WERI-Rb-1 (cell line): ENCODE measurements at regions not wholly inside any gene's neighbourhood (a gene's known extent, or its start where the extent isn't known, plus 50 kb on each side); places are given as distances from the start of the nearest gene placed in this dataset.

Source experiments
- DNase-seq: peaks from one replicate; pipeline ENCODE4 v3.0.0-alpha.2; 2020
- H3K27ac ChIP-seq: fragments of 250-450 bp; sonication (Bioruptor Pico); 2 replicates; pipeline ENCODE4 v1.5.1; 2020; ENCODE audit warnings: mild to moderate bottlenecking, moderate library complexity
- H3K27me3 ChIP-seq: fragments of 250-450 bp; sonication (Bioruptor Pico); 2 replicates; pipeline ENCODE4 v1.5.1; 2021; ENCODE audit warnings: mild to moderate bottlenecking, low read depth, moderate library complexity; ENCODE audit not compliant: insufficient read depth, severe bottlenecking
- H3K36me3 ChIP-seq: fragments of 250-450 bp; sonication (Bioruptor Pico); 2 replicates; pipeline ENCODE4 v1.5.1; 2020; ENCODE audit warnings: mild to moderate bottlenecking, moderate library complexity
- H3K4me3 ChIP-seq: 2 replicates; pipeline ENCODE4 v1.5.1; 2011; ENCODE audit warnings: low read depth, mild to moderate bottlenecking, control low read depth, low read length
- H3K9me3 ChIP-seq: fragments of 250-450 bp; sonication (Bioruptor Pico); 2 replicates; pipeline ENCODE4 v1.5.1; 2021; ENCODE audit warnings: mild to moderate bottlenecking, moderate library complexity; ENCODE audit not compliant: severe bottlenecking
- CTCF ChIP-seq: IDR thresholded peaks from 2 replicates; pipeline ENCODE4 v1.5.1; 2011; ENCODE audit warnings: low read depth, mild to moderate bottlenecking, control low read depth, inconsistent platforms, low read length

- TF ChIP-seq CTCF, result no peak
- Histone ChIP-seq H3K36me3 (no peaks in the 10 kb centered on the region), H3K4me3 (no peak overlapping the region), H3K27me3 (no peaks in the 10 kb centered on the region), H3K27ac (no peak overlapping the region), H3K9me3 (no peaks in the 10 kb centered on the region)
- no peak for DNase-seq
These were observed 86.5 kb upstream of the CLDN5 start for GRCh38 chr22:19610518-19611253.

- H3K27me3 ChIP-seq, result no peaks in the 10 kb centered on the region
- no peaks in the 10 kb centered on the region for H3K36me3 ChIP-seq
- no peak for DNase-seq
- TF ChIP-seq CTCF, result no peak
- H3K9me3 ChIP-seq, result no peaks in the 10 kb centered on the region
- H3K27ac ChIP-seq, result no peak overlapping the region
- no peak overlapping the region for H3K4me3 ChIP-seq
These were observed 87.4 kb upstream of the CLDN5 start for GRCh38 chr22:19611590-19611989.

GRCh38 chr22:19612866-19613572 is 88.8 kb upstream of the CLDN5 start:
- no peak for DNase-seq
- H3K27me3 ChIP-seq, result no peaks in the 10 kb centered on the region

GRCh38 chr22:19614536-19614863 is 90.3 kb upstream of the CLDN5 start:
- no peak for DNase-seq
- Histone ChIP-seq H3K27ac (no peak overlapping the region), H3K36me3 (no peaks in the 10 kb centered on the region), H3K9me3 (no peaks in the 10 kb centered on the region), H3K27me3 (no peaks in the 10 kb centered on the region), H3K4me3 (no peak overlapping the region)
- no peak for TF ChIP-seq CTCF

More at GRCh38 chr22:19612866-19613572, 88.8 kb upstream of the CLDN5 start:
- Histone ChIP-seq H3K27ac (no peak overlapping the region), H3K9me3 (no peaks in the 10 kb centered on the region), H3K4me3 (no peak overlapping the region), H3K36me3 (no peaks in the 10 kb centered on the region)
- TF ChIP-seq CTCF, result no peak

GRCh38 chr22:19615001-19615461 is 90.8 kb upstream of the CLDN5 start:
- DNase-seq, result no peak
- TF ChIP-seq CTCF, result no peak
- H3K27me3 ChIP-seq, result no peaks in the 10 kb centered on the region

More at GRCh38 chr22:19615001-19615461, 90.8 kb upstream of the CLDN5 start:
- Histone ChIP-seq H3K9me3 (no peaks in the 10 kb centered on the region), H3K27ac (no peak overlapping the region), H3K36me3 (no peaks in the 10 kb centered on the region), H3K4me3 (no peak overlapping the region)
